ENCODE measurements at regions not wholly inside any gene's neighbourhood (a gene's known extent, or its start where the extent isn't known, plus 50 kb on each side); places are given as distances from the start of the nearest gene placed in this dataset.

DNA sequence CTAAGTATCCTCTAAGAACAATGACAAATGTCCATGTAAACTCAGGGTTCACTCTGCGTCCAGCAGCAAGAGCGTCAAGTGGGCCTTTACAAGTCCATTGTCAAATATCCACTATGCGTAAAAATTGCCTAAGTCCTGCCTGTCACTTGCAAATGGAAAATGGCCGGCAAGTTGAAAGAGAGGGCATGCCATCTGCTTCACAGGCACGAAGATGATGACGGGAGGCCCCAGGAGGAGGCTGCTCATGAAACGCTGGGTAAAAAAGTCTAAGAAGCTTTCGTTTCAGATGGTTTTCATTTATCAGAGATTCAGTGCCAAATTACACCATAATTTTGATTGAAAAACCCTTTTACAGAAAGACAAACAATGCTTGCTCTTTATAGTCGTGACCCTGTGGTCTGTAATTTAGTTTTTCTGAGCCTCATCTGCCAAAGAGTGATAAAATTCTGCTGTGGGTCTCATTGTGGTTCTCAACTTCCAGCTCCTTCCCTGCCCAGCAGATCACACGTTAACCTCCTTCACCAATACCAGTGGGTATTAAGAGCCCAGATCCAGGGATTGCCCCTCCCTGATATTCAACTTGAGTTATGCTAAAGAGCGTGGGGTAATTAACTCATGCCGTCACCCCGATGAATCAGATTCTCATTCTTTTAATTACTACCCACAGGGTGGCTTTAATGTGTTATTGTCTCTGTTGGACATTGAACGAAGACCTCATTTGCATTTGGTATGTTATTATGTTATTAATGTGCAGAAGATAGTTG is 160.2 kb upstream of the ALKAL2 start:
- Histone ChIP-seq H3K27me3 (ENCODE audit: control insufficient read depth in 1 of 2, insufficient read depth in 2 of 2, low read length in 2 of 2) (peaks cover 9 to 64% of the 10 kb centered on the region in 2 experiments; a peak in 4 of 5 replicates), H3K9ac (ENCODE audit: insufficient read depth, low read depth, low read length) (no peak overlapping the region), H3K4me2 (ENCODE audit: low read depth, low read length) (no peak overlapping the region), H3K4me3 (replicated peaks in 1 of 3; ENCODE audit: insufficient read depth in 1 of 3, low read depth in 2 of 3, low read length in 3 of 3) (no peak overlapping the region), H3K79me2 (ENCODE audit: insufficient read depth, low read length) (no peaks in the 10 kb centered on the region), H3K36me3 (replicated peaks in 1 of 2; ENCODE audit: control insufficient read depth in 1 of 2, insufficient read depth in 2 of 2, low read length in 2 of 2) (no peaks in the 10 kb centered on the region), H2AFZ (ENCODE audit: low read length) (no peak overlapping the region), H3K27ac (ENCODE audit: extremely low read length, insufficient read depth, low read length) (no peak overlapping the region), H3K9me3 (ENCODE audit: low read length) (no peaks in the 10 kb centered on the region), H4K20me1 (ENCODE audit: insufficient read depth, low read length) (no peaks in the 10 kb centered on the region), H3K4me1 (ENCODE audit: insufficient read depth, low read length) (no peaks in the 10 kb centered on the region)
- BruUV-seq (replicated peaks): no TSS peak
- FAIRE-seq (no peak), ATAC-seq (no peak), DNase-seq (ENCODE audit: low spot score) (no peak)
- ChIA-PET CTCF (ENCODE audit: low intra/inter-chr PET ratio, low total read pairs) (no interaction called here), POLR2A (no interaction called here)
- WGBS (ENCODE audit: low lambda C conversion rate): 27% methylated on average over 14 of the region's 14 CpGs
- in situ Hi-C loops (cut with HindIII; ENCODE audit: extremely low pct_ligation_motif_present, low pct_unique_long_range_greater_than_20kb) (no loop called here), intact Hi-C loops (cut with micrococcal nuclease; ENCODE audit: unreplicated experiment) (no loop called here)
- TF ChIP-seq POGZ (CRISPR knock-in tag; IDR thresholded peaks at IDR 0.05): no peak
- TF ChIP-seq DNMT1 (CRISPR knock-in tag; IDR thresholded peaks at IDR 0.05): no peak
- TF ChIP-seq ISL2 (CRISPR knock-in tag; IDR thresholded peaks at IDR 0.05): no peak
- no peak for TF ChIP-seq ZNF138 (CRISPR knock-in tag; IDR thresholded peaks at IDR 0.05; ENCODE audit: low read depth)
- TF ChIP-seq ZFAT (CRISPR knock-in tag; conservative IDR thresholded peaks at IDR 0.05): no peak
- TF ChIP-seq, protein P1, sequence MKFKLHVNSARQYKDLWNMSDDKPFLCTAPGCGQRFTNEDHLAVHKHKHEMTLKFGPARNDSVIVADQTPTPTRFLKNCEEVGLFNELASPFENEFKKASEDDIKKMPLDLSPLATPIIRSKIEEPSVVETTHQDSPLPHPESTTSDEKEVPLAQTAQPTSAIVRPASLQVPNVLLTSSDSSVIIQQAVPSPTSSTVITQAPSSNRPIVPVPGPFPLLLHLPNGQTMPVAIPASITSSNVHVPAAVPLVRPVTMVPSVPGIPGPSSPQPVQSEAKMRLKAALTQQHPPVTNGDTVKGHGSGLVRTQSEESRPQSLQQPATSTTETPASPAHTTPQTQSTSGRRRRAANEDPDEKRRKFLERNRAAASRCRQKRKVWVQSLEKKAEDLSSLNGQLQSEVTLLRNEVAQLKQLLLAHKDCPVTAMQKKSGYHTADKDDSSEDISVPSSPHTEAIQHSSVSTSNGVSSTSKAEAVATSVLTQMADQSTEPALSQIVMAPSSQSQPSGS (CRISPR knock-in tag; IDR thresholded peaks at IDR 0.05): no peak
- TF ChIP-seq, protein P2, sequence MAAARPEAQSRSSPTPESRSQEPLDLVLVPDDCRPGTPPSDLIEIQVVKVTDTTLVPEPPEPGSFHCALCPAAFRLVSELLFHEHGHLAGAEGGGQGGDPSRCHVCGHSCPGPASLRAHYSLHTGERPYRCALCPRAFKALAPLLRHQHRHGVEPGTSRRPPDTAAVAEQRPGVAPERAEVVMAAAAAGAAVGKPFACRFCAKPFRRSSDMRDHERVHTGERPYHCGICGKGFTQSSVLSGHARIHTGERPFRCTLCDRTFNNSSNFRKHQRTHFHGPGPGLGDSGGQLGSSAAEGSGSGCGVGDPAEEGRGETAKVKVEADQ (CRISPR knock-in tag; IDR thresholded peaks at IDR 0.05; ENCODE audit: borderline replicate concordance): no peak
- TF ChIP-seq ZNF430 (CRISPR knock-in tag; IDR thresholded peaks at IDR 0.05): no peak

Measured in HepG2 (cell line).